MCF 10A (cell line): ENCODE measurements at regions not wholly inside any gene's neighbourhood (a gene's known extent, or its start where the extent isn't known, plus 50 kb on each side); places are given as distances from the start of the nearest gene placed in this dataset.

Source experiments
- BruUV-seq: library from RNA; stranded (reverse); fragments of 400-500 nt; replicated peaks from 2 replicates; lab custom pipeline; 2021; lab: Mats Ljungman, UMichigan
- CTCF ChIA-PET: fragments of 300-600 bp; sonication (Branson Sonifier 250); formaldehyde crosslinking; extraction: SDS; loops from one replicate; lab custom pipeline; 2021; ENCODE audit warnings: antibody characterized with exemption, inconsistent platforms; lab: Yijun Ruan, JAX
- POLR2A ChIA-PET: fragments of 300-600, 350-650 bp; sonication (Branson Sonifier 250); formaldehyde crosslinking; extraction: SDS; loops from one replicate; lab custom pipeline; 2020; ENCODE audit warnings: antibody characterized with exemption, inconsistent platforms; lab: Yijun Ruan, JAX
- DNase-seq: peaks from one replicate; pipeline ENCODE4 v3.0.0-alpha.2; 2018; ENCODE audit not compliant: unreplicated experiment
- H3K27ac Mint-ChIP-seq: one replicate; pipeline ENCODE4 v1.8.0; 2022; ENCODE audit warnings: mild to moderate bottlenecking, low read depth, mixed read lengths; ENCODE audit not compliant: unreplicated experiment
- H3K27me3 Mint-ChIP-seq: one replicate; pipeline ENCODE4 v1.8.0; 2022; ENCODE audit warnings: mixed read lengths; ENCODE audit not compliant: insufficient read depth, unreplicated experiment
- H3K36me3 Mint-ChIP-seq: one replicate; pipeline ENCODE4 v1.8.0; 2022; ENCODE audit warnings: mild to moderate bottlenecking, moderate library complexity, mixed read lengths; ENCODE audit not compliant: insufficient read depth, unreplicated experiment
- H3K4me1 Mint-ChIP-seq: one replicate; pipeline ENCODE4 v1.8.0; 2022; ENCODE audit warnings: mixed read lengths; ENCODE audit not compliant: insufficient read depth, unreplicated experiment
- H3K4me3 Mint-ChIP-seq: one replicate; pipeline ENCODE4 v1.8.0; 2022; ENCODE audit warnings: mild to moderate bottlenecking, moderate library complexity, mixed read lengths; ENCODE audit not compliant: unreplicated experiment
- H3K9me3 Mint-ChIP-seq: one replicate; pipeline ENCODE4 v1.8.0; 2022; ENCODE audit warnings: mixed read lengths; ENCODE audit not compliant: unreplicated experiment
- CTCF ChIP-seq: fragments of 200-600 bp; IDR thresholded peaks from one replicate; pipeline ENCODE4 v1.8.0; 2022; ENCODE audit warnings: antibody characterized with exemption, mild to moderate bottlenecking; ENCODE audit not compliant: unreplicated experiment
- intact Hi-C: fragments of 100-400 bp; cut with micrococcal nuclease; formaldehyde crosslinking; loops from 2 replicates; pipeline ENCODE4 v1.14.1; 2022

GRCh38 chr2:81084101-81084500, 779.5 kb upstream of the LRRTM1 start:
- H3K4me1 Mint-ChIP-seq: no peaks in the 10 kb centered on the region
- no peak for TF ChIP-seq CTCF
- ChIA-PET CTCF (no interaction called here), POLR2A (no interaction called here)
- no peaks in the 10 kb centered on the region for H3K27me3 Mint-ChIP-seq
- BruUV-seq: no TSS peak
- H3K36me3 Mint-ChIP-seq: no peaks in the 10 kb centered on the region
- no peak for DNase-seq
- H3K27ac Mint-ChIP-seq: no peak overlapping the region
- peaks cover 7% of the 10 kb centered on the region for H3K9me3 Mint-ChIP-seq
- intact Hi-C loops: no loop called here
- no peak overlapping the region for H3K4me3 Mint-ChIP-seq

- POLR2A ChIA-PET: no interaction called here
Observed at GRCh38 chr2:81078631-81079030, 774.1 kb upstream of the LRRTM1 start.

GRCh38 chr2:81078102-81078501, 773.5 kb upstream of the LRRTM1 start:
- intact Hi-C loops: no loop called here
- Mint-ChIP-seq H3K4me1 (peaks cover 8% of the 10 kb centered on the region), H3K9me3 (peaks cover 7% of the 10 kb centered on the region), H3K36me3 (no peaks in the 10 kb centered on the region), H3K27ac (no peak overlapping the region), H3K4me3 (no peak overlapping the region), H3K27me3 (no peaks in the 10 kb centered on the region)
- CTCF ChIA-PET: no interaction called here
- POLR2A ChIA-PET: no interaction called here
- no peak for TF ChIP-seq CTCF
- BruUV-seq: no TSS peak
- no peak for DNase-seq

More at GRCh38 chr2:81078631-81079030, 774.1 kb upstream of the LRRTM1 start:
- DNase-seq: no peak
- no peaks in the 10 kb centered on the region for H3K36me3 Mint-ChIP-seq
- intact Hi-C loops: no loop called here
- no TSS peak for BruUV-seq
- no peaks in the 10 kb centered on the region for H3K27me3 Mint-ChIP-seq
- H3K4me1 Mint-ChIP-seq: peaks cover 8% of the 10 kb centered on the region
- TF ChIP-seq CTCF: no peak
- no peak overlapping the region for H3K4me3 Mint-ChIP-seq
- peaks cover 7% of the 10 kb centered on the region for H3K9me3 Mint-ChIP-seq
- no peak overlapping the region for H3K27ac Mint-ChIP-seq
- CTCF ChIA-PET: no interaction called here

- no peak for DNase-seq
- H3K4me1 Mint-ChIP-seq: peaks cover 8% of the 10 kb centered on the region
- no peak overlapping the region for H3K27ac Mint-ChIP-seq
- intact Hi-C loops: no loop called here
- CTCF ChIA-PET: interaction anchor here (0.7 kb wide), 1 partner anchor 636 kb away, joined by 3 read pairs; no protein-coding TSS in a partner anchor
- BruUV-seq: no TSS peak
- H3K27me3 Mint-ChIP-seq: no peaks in the 10 kb centered on the region
- peaks cover 7% of the 10 kb centered on the region for H3K9me3 Mint-ChIP-seq
- no peak for TF ChIP-seq CTCF
- no peak overlapping the region for H3K4me3 Mint-ChIP-seq
- H3K36me3 Mint-ChIP-seq: no peaks in the 10 kb centered on the region
- POLR2A ChIA-PET: interaction anchor here (0.8 kb wide), 1 partner anchor 643 kb away, joined by 3 read pairs; no protein-coding TSS in a partner anchor
Observed at GRCh38 chr2:81077396-81077795, 772.8 kb upstream of the LRRTM1 start.
